GM18868 (cell line): ENCODE measurements at regions not wholly inside any gene's neighbourhood (a gene's known extent, or its start where the extent isn't known, plus 50 kb on each side); places are given as distances from the start of the nearest gene placed in this dataset.
"Not testable (repeated sequence)": the region's sequence is repeated elsewhere in the genome, so short reads cannot be mapped to it uniquely, and the experiment has no call there.

Experiments used
- ATAC-seq: cut with Tn5 transposase; IDR thresholded peaks from one replicate; pipeline ENCODE4 v1.9.1; 2021; ENCODE audit warnings: mild to moderate bottlenecking, moderate library complexity; ENCODE audit not compliant: unreplicated experiment

GRCh38 chr2:150681120-150681804 lies 193.8 kb upstream of the RND3 start:
- no peak for ATAC-seq

DNA sequence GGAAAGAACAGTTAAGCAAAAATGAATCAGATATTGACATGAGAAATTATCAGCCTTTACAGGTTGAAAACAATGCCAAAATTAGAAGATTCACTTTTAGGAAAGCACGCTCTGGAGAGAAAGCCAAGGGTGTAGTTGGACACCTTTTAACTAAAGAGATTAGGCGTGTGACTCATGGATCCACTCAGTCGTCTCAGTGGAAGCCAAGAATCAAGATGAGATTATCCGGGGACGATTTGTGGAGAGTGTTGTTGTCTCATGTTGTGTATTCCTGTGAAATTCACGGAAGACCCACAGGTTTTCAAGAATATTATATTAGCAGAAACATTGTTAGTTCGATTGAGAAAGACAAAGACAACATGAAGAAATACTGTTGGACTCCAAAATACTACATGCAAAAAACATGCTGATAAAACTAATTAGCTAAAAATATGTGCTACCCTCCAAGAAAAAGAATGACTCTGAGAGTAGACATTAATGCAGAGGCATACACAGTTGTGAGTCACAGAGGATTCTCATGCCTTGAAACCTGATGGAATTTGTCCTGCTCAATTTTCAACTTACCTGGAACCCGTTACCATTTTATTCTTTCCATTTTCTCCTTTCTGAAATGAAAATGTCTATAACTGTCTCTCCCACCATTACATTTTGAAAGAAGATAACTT lies 192.1 kb upstream of the RND3 start:
- no peak for ATAC-seq

DNA sequence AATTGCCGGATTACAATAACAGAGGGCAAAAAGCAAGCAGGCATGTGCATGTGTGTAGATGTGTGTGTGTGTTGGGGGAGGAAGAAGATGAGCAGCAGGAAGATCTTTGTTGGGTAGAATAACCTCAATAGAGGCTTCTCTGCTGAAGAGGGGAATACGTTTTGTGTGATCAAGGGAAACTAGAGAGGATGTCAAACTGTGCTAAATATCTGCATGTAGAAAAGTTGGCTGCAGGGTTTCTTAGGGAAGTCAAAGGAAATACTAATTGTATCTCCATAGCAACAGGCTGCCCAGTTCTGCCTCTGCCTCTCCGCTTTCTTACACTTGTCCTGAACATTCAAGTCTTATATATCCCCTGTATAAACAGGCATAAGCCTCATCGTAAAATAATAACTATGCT lies 190.1 kb upstream of the RND3 start:
- no peak for ATAC-seq

DNA sequence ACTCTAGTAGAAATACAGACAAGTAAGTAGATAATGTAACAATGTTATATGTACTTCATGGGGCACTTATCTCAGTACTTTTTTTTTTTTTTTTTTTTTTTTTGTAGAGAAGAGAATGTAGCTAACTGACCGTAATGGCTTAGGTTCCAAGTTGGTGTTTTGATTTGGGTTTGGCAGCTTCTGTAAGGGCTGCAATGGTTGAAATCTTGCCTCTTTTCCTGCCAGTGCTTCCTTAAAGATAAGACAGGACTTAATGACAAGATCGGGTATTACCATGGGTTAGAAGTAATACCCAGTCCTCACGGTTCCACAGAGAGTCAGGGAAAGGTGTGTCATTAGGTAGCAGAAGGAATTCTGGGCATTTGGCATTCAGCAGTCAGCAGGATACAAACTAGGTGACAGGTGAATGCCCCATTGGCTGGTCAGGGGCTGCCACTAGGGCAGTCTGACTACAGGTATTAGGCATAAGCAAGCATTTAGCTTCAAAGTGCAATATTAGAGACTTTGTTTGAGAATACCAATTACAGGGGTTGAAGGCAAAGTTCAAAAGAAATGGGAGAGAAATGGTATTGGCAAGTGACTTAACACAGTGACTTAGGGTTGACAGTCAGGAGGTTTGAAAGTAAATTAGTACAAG lies 189.4 kb upstream of the RND3 start:
- ATAC-seq: no peak

DNA sequence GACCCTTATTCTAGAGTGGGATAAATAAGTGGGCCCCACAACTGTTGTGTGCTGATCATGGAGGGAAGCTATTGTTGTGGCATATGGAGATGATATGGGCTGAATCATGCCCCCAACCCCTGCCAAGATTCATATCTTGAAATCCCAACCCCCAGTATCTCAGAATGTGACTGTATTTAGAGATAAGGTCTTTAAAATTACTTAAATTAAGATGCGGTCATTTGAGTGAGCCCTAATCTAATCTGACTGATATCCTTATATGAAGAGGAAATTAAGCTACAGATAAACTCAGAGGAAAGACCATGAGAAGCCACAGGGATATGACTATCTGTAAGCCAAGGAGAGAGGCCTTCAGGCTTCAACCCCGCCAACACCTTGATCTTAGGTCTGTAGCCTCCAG lies 188.3 kb upstream of the RND3 start:
- ATAC-seq: no peak

DNA sequence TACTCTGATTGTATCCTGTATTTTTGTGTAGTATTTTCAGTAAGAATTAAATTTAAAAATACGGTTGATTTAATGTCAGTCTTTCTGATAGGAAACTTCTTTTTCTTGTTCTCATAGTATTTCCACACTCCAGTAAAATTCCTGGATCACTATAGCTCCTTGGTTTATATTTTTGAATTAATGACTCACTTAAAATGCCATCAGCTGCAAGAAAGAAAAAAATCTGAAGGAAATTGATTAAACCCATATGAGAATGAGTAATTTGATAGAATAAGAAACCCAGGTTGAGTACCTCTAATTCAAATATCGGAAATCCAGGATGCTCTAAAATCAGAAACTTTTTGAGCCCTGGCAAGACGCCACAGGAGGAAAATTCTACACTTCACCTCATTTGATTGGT lies 186.8 kb upstream of the RND3 start:
- ATAC-seq: no peak

GRCh38 chr2:150672311-150672710 lies 184.8 kb upstream of the RND3 start:
- no peak for ATAC-seq

DNA sequence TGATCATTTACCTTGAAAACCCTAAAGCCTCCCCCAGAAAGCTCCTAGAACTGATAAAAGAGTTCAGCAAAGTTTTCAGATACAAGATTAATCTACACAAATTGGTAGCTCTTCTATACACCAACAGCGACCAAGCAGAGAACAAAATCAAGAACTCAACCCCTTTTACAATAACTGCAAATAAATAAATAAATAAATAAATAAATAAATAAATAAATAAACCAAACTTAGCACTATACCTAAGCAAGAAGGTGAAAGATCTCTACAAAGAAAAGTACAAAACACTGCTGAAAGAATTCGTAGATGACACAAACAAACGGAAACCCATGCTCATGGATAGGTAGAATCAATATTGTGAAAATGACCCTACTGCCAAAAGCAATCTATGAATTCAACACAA lies 182.0 kb upstream of the RND3 start:
- ATAC-seq: no peak

GRCh38 chr2:150667039-150667438 lies 179.6 kb upstream of the RND3 start:
- not testable (repeated sequence) for ATAC-seq

DNA sequence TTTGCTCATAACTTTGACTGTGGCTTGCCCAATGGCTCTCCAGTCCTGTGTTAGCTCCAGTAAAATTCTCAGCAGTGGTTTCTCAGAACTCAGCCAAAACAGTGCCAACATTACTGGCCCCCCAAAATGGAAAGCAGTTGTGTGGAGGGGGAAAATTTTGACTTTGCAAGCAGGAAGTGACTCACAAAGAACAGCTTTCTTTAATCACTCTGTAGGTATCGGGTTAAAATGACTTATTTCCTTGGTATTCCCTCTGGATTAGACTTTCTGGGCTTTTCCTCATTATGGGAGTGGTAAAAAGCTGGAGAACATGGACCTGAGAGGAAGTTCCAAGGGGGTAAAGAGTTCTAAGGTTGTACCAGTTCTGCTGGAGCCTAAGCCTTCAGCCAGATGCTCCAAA lies 175.7 kb upstream of the RND3 start:
- no peak for ATAC-seq

DNA sequence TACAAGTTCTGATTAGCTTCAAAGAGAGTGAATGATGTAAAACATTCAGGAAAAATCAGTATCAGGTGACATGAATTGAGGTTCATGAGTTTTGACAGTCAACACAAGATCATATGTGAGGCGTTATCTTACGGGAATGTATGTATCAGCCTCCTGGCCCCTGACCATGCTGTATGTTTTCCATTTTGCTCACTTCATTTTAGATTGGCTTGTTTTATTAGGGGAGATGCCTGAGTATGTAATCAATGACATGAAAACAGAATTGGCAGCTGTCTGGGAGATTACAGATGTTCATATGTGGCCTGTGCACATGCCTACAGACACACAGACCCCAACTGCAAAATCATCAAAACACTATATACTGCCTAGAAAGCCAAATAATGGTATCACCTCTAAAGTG lies 168.5 kb upstream of the RND3 start:
- no peak for ATAC-seq

DNA sequence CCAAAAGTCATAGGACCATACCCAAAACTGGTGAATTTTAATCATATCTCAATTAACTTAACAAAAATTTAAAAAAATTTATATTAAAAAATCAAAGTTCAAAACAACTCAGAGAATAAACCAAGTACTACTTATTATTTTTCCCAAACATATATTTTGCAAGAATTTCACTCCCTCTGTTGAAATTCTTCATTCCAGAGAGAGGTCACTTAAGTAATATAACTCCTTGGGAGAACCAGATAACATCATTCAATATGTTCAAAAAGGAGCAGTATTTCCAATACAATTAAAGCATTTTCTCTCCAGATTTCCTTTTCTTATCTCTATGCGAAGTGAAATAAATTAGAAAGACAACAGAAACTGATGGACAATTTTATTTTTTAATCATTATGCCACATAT lies 165.9 kb upstream of the RND3 start:
- no peak for ATAC-seq

DNA sequence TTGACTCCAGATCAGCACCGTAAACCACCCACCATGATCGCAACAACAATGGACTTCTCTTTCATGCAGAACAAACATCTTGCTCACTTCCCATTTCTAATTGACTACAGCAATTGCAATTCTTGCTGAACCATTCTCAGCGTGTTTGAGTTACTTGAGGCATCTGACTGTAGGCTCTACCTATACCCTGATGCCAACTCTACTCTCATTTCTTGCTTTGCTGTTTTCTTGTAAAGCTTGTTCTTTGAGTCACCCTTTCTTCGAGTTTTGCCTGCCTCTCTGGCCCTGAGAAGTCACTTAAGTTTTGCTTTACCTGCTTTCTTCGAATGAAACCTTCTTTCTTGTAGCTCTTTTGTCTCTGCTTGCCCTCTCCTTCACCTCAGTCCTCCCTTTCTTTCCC lies 160.5 kb upstream of the RND3 start:
- ATAC-seq: no peak

GRCh38 chr2:150646746-150647145 lies 159.3 kb upstream of the RND3 start:
- ATAC-seq: no peak

GRCh38 chr2:150644298-150645067 lies 157.0 kb upstream of the RND3 start:
- no peak for ATAC-seq

- no peak for ATAC-seq
Observed at GRCh38 chr2:150643114-150643725, 155.8 kb upstream of the RND3 start.

- no peak for ATAC-seq
Observed at GRCh38 chr2:150640039-150640438, 152.6 kb upstream of the RND3 start.

GRCh38 chr2:150639383-150639782 lies 151.9 kb upstream of the RND3 start:
- ATAC-seq: no peak

DNA sequence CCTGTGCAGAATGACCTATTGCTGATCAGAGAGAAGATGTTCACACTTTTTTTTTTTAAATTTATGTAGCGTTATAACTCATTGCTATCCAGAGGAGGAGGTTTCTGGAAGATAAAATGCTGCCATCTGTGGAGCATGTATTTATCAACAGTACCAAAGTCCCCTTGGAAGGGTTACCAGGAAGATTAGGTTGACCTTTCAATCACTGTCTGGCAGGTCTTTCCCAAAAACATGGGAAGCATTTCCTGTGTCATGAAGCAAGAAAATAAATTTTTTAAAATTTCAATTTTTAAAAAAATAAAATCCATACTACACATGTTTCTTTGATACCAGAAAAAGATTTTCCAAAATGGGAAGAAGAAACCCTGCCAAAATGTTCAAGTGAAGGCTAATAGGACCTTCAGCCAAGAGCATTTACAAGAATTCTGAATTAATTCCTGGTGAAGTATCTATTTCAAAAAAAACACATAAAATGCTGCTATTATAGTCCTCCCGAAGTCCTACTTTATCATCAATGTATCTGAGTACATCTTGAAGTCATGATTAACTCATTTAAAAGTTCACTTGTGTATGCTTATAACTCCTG lies 143.9 kb upstream of the RND3 start:
- no peak for ATAC-seq

- no peak for ATAC-seq
Observed at GRCh38 chr2:150630587-150631235, 143.2 kb upstream of the RND3 start.
